ENCODE measurements at regions not wholly inside any gene's neighbourhood (a gene's known extent, or its start where the extent isn't known, plus 50 kb on each side); places are given as distances from the start of the nearest gene placed in this dataset.

GRCh38 chr6:85112540-85112939, 337.3 kb upstream of the NT5E start:
- no peaks in the 10 kb centered on the region for H3K9me3 ChIP-seq (ENCODE audit: severe bottlenecking)
- H3K27me3 ChIP-seq (ENCODE audit: insufficient read depth, low read depth, severe bottlenecking), result peaks cover 50% of the 10 kb centered on the region
- no peak overlapping the region for H3K4me3 ChIP-seq (ENCODE audit: low read depth, low read length)
- H3K27ac ChIP-seq, result no peak overlapping the region
- TF ChIP-seq, protein P1, sequence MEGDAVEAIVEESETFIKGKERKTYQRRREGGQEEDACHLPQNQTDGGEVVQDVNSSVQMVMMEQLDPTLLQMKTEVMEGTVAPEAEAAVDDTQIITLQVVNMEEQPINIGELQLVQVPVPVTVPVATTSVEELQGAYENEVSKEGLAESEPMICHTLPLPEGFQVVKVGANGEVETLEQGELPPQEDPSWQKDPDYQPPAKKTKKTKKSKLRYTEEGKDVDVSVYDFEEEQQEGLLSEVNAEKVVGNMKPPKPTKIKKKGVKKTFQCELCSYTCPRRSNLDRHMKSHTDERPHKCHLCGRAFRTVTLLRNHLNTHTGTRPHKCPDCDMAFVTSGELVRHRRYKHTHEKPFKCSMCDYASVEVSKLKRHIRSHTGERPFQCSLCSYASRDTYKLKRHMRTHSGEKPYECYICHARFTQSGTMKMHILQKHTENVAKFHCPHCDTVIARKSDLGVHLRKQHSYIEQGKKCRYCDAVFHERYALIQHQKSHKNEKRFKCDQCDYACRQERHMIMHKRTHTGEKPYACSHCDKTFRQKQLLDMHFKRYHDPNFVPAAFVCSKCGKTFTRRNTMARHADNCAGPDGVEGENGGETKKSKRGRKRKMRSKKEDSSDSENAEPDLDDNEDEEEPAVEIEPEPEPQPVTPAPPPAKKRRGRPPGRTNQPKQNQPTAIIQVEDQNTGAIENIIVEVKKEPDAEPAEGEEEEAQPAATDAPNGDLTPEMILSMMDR (IDR thresholded peaks at IDR 0.05; ENCODE audit: low read depth, low read length), result no peak
- DNase-seq, result no peak
- H3K36me3 ChIP-seq, result no peaks in the 10 kb centered on the region

DNA sequence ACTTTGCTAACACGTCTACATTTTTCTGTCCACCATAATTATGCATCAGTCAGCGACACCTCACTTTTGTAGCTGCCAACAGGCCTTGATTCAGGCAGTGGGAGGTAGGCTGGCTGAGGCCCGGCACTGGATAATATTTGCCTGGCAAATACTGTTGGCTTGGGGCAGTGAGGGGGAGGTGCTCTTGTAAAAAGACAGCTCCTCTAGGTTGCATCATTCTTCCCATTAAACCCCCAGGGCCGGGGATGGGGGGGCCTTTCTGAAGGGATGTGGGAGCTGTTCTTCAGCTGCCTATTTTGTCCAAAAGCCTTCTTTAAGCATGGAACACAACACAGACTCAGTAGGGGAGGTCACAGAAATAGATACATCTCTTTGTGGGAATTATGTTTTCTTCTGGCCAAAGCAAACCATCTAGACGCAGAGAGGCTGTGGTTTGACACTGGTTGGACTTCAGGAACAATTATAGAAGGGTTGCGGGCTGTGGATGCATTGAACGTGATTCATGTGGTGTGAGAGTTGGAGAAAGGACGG, 338.3 kb upstream of the NT5E start:
- no peak for DNase-seq
- no peak overlapping the region for H3K27ac ChIP-seq
- TF ChIP-seq, protein P1 (IDR thresholded peaks at IDR 0.05; ENCODE audit: low read depth, low read length), result no peak
- no peaks in the 10 kb centered on the region for H3K36me3 ChIP-seq
- no peaks in the 10 kb centered on the region for H3K9me3 ChIP-seq (ENCODE audit: severe bottlenecking)
- H3K4me3 ChIP-seq (ENCODE audit: low read depth, low read length), result no peak overlapping the region
- H3K27me3 ChIP-seq (ENCODE audit: insufficient read depth, low read depth, severe bottlenecking), result peaks cover 46% of the 10 kb centered on the region

DNA sequence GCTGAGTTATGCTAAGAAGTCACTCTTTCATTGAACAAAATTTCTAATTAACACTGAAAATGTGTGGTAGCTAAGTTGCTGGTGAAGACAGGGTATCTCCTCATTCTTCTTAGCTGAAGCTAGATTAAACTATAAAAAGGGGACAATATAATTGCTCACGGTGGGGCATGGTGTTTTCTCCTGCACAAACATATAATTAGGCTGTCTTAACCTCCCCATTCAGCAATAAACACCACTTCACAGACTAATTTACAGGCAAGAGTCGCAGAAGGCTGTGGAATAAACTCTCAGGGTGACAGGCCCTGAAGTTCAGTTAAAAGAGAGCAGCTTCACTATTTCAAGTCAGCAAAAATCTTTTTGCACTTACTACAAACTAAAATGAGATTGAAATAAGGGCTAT, 338.9 kb upstream of the NT5E start:
- DNase-seq, result no peak
- Histone ChIP-seq H3K4me3 (ENCODE audit: low read depth, low read length) (no peak overlapping the region), H3K9me3 (ENCODE audit: severe bottlenecking) (no peaks in the 10 kb centered on the region), H3K36me3 (no peaks in the 10 kb centered on the region), H3K27ac (no peak overlapping the region), H3K27me3 (ENCODE audit: insufficient read depth, low read depth, severe bottlenecking) (peaks cover 42% of the 10 kb centered on the region)
- TF ChIP-seq, protein P1 (IDR thresholded peaks at IDR 0.05; ENCODE audit: low read depth, low read length), result no peak

DNA sequence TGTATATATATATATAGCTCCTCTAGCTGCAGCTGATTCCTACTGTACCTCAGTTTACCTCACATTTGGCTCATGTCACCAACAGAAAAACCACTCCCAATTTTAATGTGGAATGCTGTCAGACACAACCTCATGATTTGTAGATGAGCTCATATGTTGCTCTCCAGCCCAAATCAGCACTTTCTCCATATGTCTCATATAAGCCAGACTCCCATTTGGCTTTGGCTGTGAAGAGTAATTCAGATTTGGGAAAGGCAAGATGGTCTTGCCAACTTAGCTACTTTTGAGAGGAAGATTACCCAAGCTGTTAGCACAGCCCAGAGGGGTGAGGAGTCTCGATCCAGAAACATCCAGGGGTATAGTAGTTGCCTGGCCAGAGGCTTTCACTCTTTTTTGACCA, 342.2 kb upstream of the NT5E start:
- TF ChIP-seq, protein P1 (IDR thresholded peaks at IDR 0.05; ENCODE audit: low read depth, low read length), result no peak
- no peak for DNase-seq
- no peaks in the 10 kb centered on the region for H3K9me3 ChIP-seq (ENCODE audit: severe bottlenecking)
- H3K4me3 ChIP-seq (ENCODE audit: low read depth, low read length), result no peak overlapping the region
- H3K27ac ChIP-seq, result no peak overlapping the region
- H3K36me3 ChIP-seq, result no peaks in the 10 kb centered on the region
- H3K27me3 ChIP-seq (ENCODE audit: insufficient read depth, low read depth, severe bottlenecking), result peaks cover 24% of the 10 kb centered on the region

- H3K36me3 ChIP-seq, result no peaks in the 10 kb centered on the region
- DNase-seq, result no peak
- H3K4me3 ChIP-seq (ENCODE audit: low read depth, low read length), result no peak overlapping the region
- TF ChIP-seq, protein P1 (IDR thresholded peaks at IDR 0.05; ENCODE audit: low read depth, low read length), result no peak
- H3K27ac ChIP-seq, result no peak overlapping the region
- no peaks in the 10 kb centered on the region for H3K9me3 ChIP-seq (ENCODE audit: severe bottlenecking)
- peaks cover 17% of the 10 kb centered on the region for H3K27me3 ChIP-seq (ENCODE audit: insufficient read depth, low read depth, severe bottlenecking)
These were observed 332.6 kb upstream of the TBX18 start for GRCh38 chr6:85096976-85097375.

GRCh38 chr6:85092226-85092625, 327.8 kb upstream of the TBX18 start:
- no peak overlapping the region for H3K27ac ChIP-seq
- H3K9me3 ChIP-seq (ENCODE audit: severe bottlenecking), result no peaks in the 10 kb centered on the region
- H3K27me3 ChIP-seq (ENCODE audit: insufficient read depth, low read depth, severe bottlenecking), result peaks cover 31% of the 10 kb centered on the region
- H3K4me3 ChIP-seq (ENCODE audit: low read depth, low read length), result no peak overlapping the region
- TF ChIP-seq, protein P1 (IDR thresholded peaks at IDR 0.05; ENCODE audit: low read depth, low read length), result no peak
- DNase-seq, result no peak
- H3K36me3 ChIP-seq, result no peaks in the 10 kb centered on the region
